Natural killer cell (primary cell): ENCODE measurements at regions not wholly inside any gene's neighbourhood (a gene's known extent, or its start where the extent isn't known, plus 50 kb on each side); places are given as distances from the start of the nearest gene placed in this dataset.

ENCODE experiments used
- ATAC-seq, 3 donors: fragments of 150-1000 bp in 2 of 3; fragments of 200-7000 bp in 1 of 3; cut with Tn5 transposase; 1 replicate in 1 of 3; 2 replicates in 2 of 3; pipeline ENCODE4 v1.10.0; 2021; ENCODE audit warnings: mild to moderate bottlenecking in 2 of 3, moderate library complexity in 2 of 3
- DNase-seq, 2 donors: peaks; one replicate each; pipeline versions ENCODE4 v3.0.0 to v3.0.0-alpha.2; 2013 to 2021; ENCODE audit warnings: mixed read lengths in 1 of 2
- H3K27ac ChIP-seq: one replicate; pipeline ENCODE4 v1.5.1; 2013; ENCODE audit warnings: mild to moderate bottlenecking, low read length
- H3K27me3 ChIP-seq: one replicate; pipeline ENCODE4 v1.6.1; 2013; ENCODE audit warnings: low read length; ENCODE audit not compliant: control insufficient read depth, insufficient read depth
- H3K36me3 ChIP-seq: one replicate; pipeline ENCODE4 v1.6.1; 2013; ENCODE audit warnings: low read length; ENCODE audit not compliant: control insufficient read depth, insufficient read depth
- H3K4me1 ChIP-seq: one replicate; pipeline ENCODE4 v1.6.1; 2013; ENCODE audit warnings: low read length; ENCODE audit not compliant: control insufficient read depth, insufficient read depth
- H3K4me3 ChIP-seq: one replicate; pipeline ENCODE4 v1.5.1; 2013; ENCODE audit warnings: low read length
- H3K9me3 ChIP-seq: one replicate; pipeline ENCODE4 v1.6.1; 2013; ENCODE audit warnings: low read length; ENCODE audit not compliant: control insufficient read depth, insufficient read depth
- H3K27ac Mint-ChIP-seq, 2 donors: one replicate each; pipeline ENCODE4 v1.8.0; 2022; ENCODE audit warnings: mild to moderate bottlenecking in 2 of 2, mixed read lengths in 2 of 2, moderate library complexity in 1 of 2
- H3K27me3 Mint-ChIP-seq, 2 donors: one replicate each; pipeline ENCODE4 v1.8.0; 2022; ENCODE audit warnings: low read depth in 2 of 2, mixed read lengths in 2 of 2
- H3K36me3 Mint-ChIP-seq: one replicate; pipeline ENCODE4 v1.8.0; 2022; ENCODE audit warnings: mixed read lengths
- H3K4me1 Mint-ChIP-seq, 2 donors: one replicate each; pipeline ENCODE4 v1.8.0; 2022; ENCODE audit warnings: mixed read lengths in 2 of 2
- H3K4me3 Mint-ChIP-seq: one replicate; pipeline ENCODE4 v1.8.0; 2022; ENCODE audit warnings: mild to moderate bottlenecking, moderate library complexity, mixed read lengths
- H3K9me3 Mint-ChIP-seq, 2 donors: one replicate each; pipeline ENCODE4 v1.8.0; 2022; ENCODE audit warnings: mixed read lengths in 2 of 2
- CTCF ChIP-seq: fragments of 200-600 bp; IDR thresholded peaks from one replicate; pipeline ENCODE4 v1.8.0; 2022; ENCODE audit warnings: antibody characterized with exemption
- WGBS: methylation state at CpG from one replicate; pipeline ENCODE4 v1.1.7; 2013; ENCODE audit warnings: missing lambda C conversion rate; ENCODE audit not compliant: insufficient coverage; 5-methylcytosine and 5-hydroxymethylcytosine counted together
- intact Hi-C: fragments of 100-400 bp; cut with micrococcal nuclease; formaldehyde crosslinking; loops from one replicate; pipeline ENCODE4 v1.14.2; 2022

- TF ChIP-seq CTCF, result no peak
- H3K27ac ChIP-seq, result no peak overlapping the region
- H3K4me3 ChIP-seq, result no peak overlapping the region
- peaks cover 17 to 48% of the 10 kb centered on the region in 2 donors for H3K27me3 Mint-ChIP-seq
- no peaks in the 10 kb centered on the region for H3K27me3 ChIP-seq
- no peaks in the 10 kb centered on the region for H3K9me3 ChIP-seq
- H3K36me3 Mint-ChIP-seq, result no peaks in the 10 kb centered on the region
- H3K9me3 Mint-ChIP-seq, result peaks cover 3% of the 10 kb centered on the region in 2 donors
- no peaks in the 10 kb centered on the region for H3K36me3 ChIP-seq
- no peak overlapping the region for H3K4me3 Mint-ChIP-seq
- H3K4me1 ChIP-seq, result no peaks in the 10 kb centered on the region
- H3K4me1 Mint-ChIP-seq, result no peaks in the 10 kb centered on the region
- ATAC-seq (no peak), DNase-seq (no peak)
- no peak overlapping the region for H3K27ac Mint-ChIP-seq
- intact Hi-C loops, result no loop called here
- WGBS, result 94% methylated on average over 4 of the region's 7 CpGs
Measured at GRCh38 chr5:56359809-56360685, 126.9 kb upstream of the ANKRD55 start.

DNA sequence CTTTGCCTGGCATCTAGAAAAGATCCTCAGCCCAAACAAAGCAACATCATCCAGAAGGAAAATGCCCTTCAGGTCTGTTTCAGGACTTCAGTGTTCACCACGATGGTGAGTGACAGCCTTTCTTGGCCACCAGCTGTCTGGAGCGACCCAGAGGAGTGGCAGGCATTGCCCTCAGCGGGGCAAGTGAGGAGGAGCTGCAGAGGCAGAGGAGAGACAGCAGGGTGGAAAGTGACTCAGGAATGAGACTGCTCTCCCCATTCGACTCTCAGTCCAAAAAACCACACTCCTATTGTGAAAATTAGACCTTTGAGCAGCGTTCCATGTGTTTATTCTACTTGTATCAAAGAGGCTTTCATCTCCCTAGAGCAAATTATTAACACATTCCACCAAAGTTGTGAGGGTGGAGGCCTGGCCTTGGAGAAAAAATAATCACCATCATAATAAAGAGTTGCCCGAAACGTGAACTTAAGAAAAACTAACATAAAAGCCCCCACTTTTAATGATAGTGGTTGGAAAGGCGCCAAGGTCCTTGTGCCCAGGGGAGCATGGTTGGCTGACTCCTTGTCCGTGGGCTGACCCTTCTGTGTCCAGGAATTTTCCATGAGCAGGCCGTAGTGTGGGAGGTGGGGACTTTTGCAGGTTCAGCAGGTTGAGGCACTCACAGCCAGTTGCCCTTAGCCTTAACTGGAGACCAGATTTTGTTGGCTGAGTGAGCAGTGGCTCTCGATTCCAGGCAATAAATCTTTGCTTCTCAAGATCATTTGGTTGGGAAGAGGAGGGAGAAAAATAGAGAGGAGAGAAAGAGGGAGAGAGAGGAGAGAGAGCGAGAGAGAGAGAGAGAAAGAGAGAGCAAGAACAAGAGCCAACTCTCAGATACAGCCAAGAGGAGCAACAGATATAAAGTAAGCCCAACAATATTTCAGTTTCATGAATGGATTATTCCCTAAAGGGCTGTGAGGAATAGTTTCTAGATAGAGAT is 125.9 kb upstream of the ANKRD55 start:
- DNase-seq, result no peak
- Mint-ChIP-seq H3K27me3 (peaks cover 15 to 48% of the 10 kb centered on the region in 2 donors), H3K9me3 (peaks cover 1% of the 10 kb centered on the region in 2 donors), H3K4me3 (no peak overlapping the region), H3K27ac (no peak overlapping the region), H3K36me3 (no peaks in the 10 kb centered on the region), H3K4me1 (no peaks in the 10 kb centered on the region)
- no peaks in the 10 kb centered on the region for H3K36me3 ChIP-seq
- intact Hi-C loops, result no loop called here
- no peaks in the 10 kb centered on the region for H3K27me3 ChIP-seq
- 76% methylated on average over 10 of the region's 12 CpGs for WGBS
- H3K4me3 ChIP-seq, result no peak overlapping the region
- ATAC-seq, result no peak
- no peak for TF ChIP-seq CTCF
- H3K27ac ChIP-seq, result no peak overlapping the region
- H3K9me3 ChIP-seq, result no peaks in the 10 kb centered on the region
- no peaks in the 10 kb centered on the region for H3K4me1 ChIP-seq

DNA sequence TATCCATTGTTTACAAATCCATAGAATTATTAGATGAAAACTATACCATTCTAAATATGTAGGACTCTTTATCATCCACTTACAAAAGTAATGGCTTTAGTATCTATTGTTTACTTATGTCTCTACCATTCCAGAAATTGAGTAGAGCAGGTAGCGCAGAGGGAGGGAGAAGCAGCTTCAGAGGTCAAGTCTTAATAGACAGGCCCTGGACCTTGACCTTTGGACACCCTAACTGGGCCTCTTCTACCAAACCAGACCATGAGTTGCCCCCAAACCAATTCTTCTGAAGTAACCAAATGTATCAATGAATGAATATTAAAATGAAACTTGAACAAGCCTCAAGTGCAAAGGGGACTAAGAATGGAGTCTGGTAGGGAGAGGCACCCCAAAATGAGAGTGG is 124.9 kb upstream of the ANKRD55 start:
- H3K27ac ChIP-seq, result no peak overlapping the region
- ATAC-seq, result no peak
- H3K4me1 ChIP-seq, result no peaks in the 10 kb centered on the region
- Mint-ChIP-seq H3K27me3 (peaks cover 12 to 43% of the 10 kb centered on the region in 2 donors), H3K36me3 (no peaks in the 10 kb centered on the region), H3K9me3 (no peaks in the 10 kb centered on the region), H3K4me3 (no peak overlapping the region), H3K27ac (no peak overlapping the region), H3K4me1 (no peaks in the 10 kb centered on the region)
- no peaks in the 10 kb centered on the region for H3K36me3 ChIP-seq
- DNase-seq, result no peak
- H3K27me3 ChIP-seq, result no peaks in the 10 kb centered on the region
- intact Hi-C loops, result no loop called here
- 100% methylated on average over 1 of the region's 1 CpG for WGBS
- H3K4me3 ChIP-seq, result no peak overlapping the region
- H3K9me3 ChIP-seq, result no peaks in the 10 kb centered on the region
- TF ChIP-seq CTCF, result no peak
